Peyer's patch (tissue), 4 donors: ENCODE measurements at regions not wholly inside any gene's neighbourhood (a gene's known extent, or its start where the extent isn't known, plus 50 kb on each side); places are given as distances from the start of the nearest gene placed in this dataset.

ENCODE experiments used
- CTCF ChIP-seq, 6 experiments: fragments of 450-650 bp in 4 of 6; fragments of 200-600 bp in 2 of 6; sonication (generic) in 1 of 6; IDR thresholded peaks; one replicate each; pipeline ENCODE4 v1.5.1; 2017 to 2019; ENCODE audit warnings: antibody characterized with exemption in 6 of 6, mild to moderate bottlenecking in 3 of 6, moderate library complexity in 1 of 6
- POLR2A ChIP-seq, 2 donors: fragments of 450-650 bp; IDR thresholded peaks; one replicate each; pipeline ENCODE4 v1.5.1; 2017; ENCODE audit warnings: antibody characterized with exemption in 2 of 2, mild to moderate bottlenecking in 2 of 2, moderate library complexity in 2 of 2

GRCh38 chr21:15326032-15326867 lies 261.4 kb upstream of the NRIP1 start:
- TF ChIP-seq CTCF (IDR thresholded peaks at IDR 0.05) = no peak
- no peak for TF ChIP-seq POLR2A (IDR thresholded peaks at IDR 0.05)
